D341Med (cell line): ENCODE measurements at regions not wholly inside any gene's neighbourhood (a gene's known extent, or its start where the extent isn't known, plus 50 kb on each side); places are given as distances from the start of the nearest gene placed in this dataset.
"Not testable (repeated sequence)": the region's sequence is repeated elsewhere in the genome, so short reads cannot be mapped to it uniquely, and the experiment has no call there.

Experiments
- DNase-seq: peaks from one replicate; pipeline ENCODE4 v3.0.0; 2012; ENCODE audit warnings: low spot score

- DNase-seq = no peak
Measured at GRCh38 chr16:52729731-52730130, 182.8 kb upstream of the TOX3 start.

GRCh38 chr16:52727849-52728248, 180.9 kb upstream of the TOX3 start:
- DNase-seq = no peak

- no peak for DNase-seq
Measured at GRCh38 chr16:52727441-52727840, 180.5 kb upstream of the TOX3 start.

GRCh38 chr16:52725461-52725860, 178.5 kb upstream of the TOX3 start:
- no peak for DNase-seq

- DNase-seq = no peak
Measured at GRCh38 chr16:52725043-52725442, 178.1 kb upstream of the TOX3 start.

- no peak for DNase-seq
Measured at GRCh38 chr16:52721331-52721730, 174.4 kb upstream of the TOX3 start.

- DNase-seq = no peak
Measured at GRCh38 chr16:52718046-52718445, 171.1 kb upstream of the TOX3 start.

GRCh38 chr16:52713740-52714139, 166.8 kb upstream of the TOX3 start:
- DNase-seq = no peak

GRCh38 chr16:52709306-52709705, 162.4 kb upstream of the TOX3 start:
- DNase-seq = no peak

GRCh38 chr16:52708476-52708875, 161.5 kb upstream of the TOX3 start:
- no peak for DNase-seq

- DNase-seq = no peak
Measured at GRCh38 chr16:52707676-52708337, 160.9 kb upstream of the TOX3 start.

GRCh38 chr16:52705122-52705521, 158.2 kb upstream of the TOX3 start:
- no peak for DNase-seq

- DNase-seq = no peak
Measured at GRCh38 chr16:52697971-52698370, 151.0 kb upstream of the TOX3 start.

GRCh38 chr16:52696126-52696525, 149.2 kb upstream of the TOX3 start:
- DNase-seq = no peak

- no peak for DNase-seq
Measured at GRCh38 chr16:52690468-52690867, 143.5 kb upstream of the TOX3 start.

GRCh38 chr16:52680993-52681392, 134.1 kb upstream of the TOX3 start:
- DNase-seq = no peak

- no peak for DNase-seq
Measured at GRCh38 chr16:52677501-52677900, 130.6 kb upstream of the TOX3 start.

GRCh38 chr16:52676959-52677358, 130.0 kb upstream of the TOX3 start:
- no peak for DNase-seq

- DNase-seq = no peak
Measured at GRCh38 chr16:52671590-52671989, 124.6 kb upstream of the TOX3 start.

GRCh38 chr16:52657924-52658323, 111.0 kb upstream of the TOX3 start:
- no peak for DNase-seq

- DNase-seq = not testable (repeated sequence)
Measured at GRCh38 chr16:52655916-52656315, 109.0 kb upstream of the TOX3 start.

- not testable (repeated sequence) for DNase-seq
Measured at GRCh38 chr16:52655156-52655555, 108.2 kb upstream of the TOX3 start.

GRCh38 chr16:52652033-52652432, 105.1 kb upstream of the TOX3 start:
- DNase-seq = no peak

- DNase-seq = no peak
Measured at GRCh38 chr16:52650789-52651188, 103.8 kb upstream of the TOX3 start.

- DNase-seq = no peak
Measured at GRCh38 chr16:52650318-52650717, 103.4 kb upstream of the TOX3 start.
